Gastroesophageal sphincter (tissue), 3 donors: ENCODE measurements at regions not wholly inside any gene's neighbourhood (a gene's known extent, or its start where the extent isn't known, plus 50 kb on each side); places are given as distances from the start of the nearest gene placed in this dataset.

ENCODE experiments used
- CTCF ChIP-seq, 4 experiments: fragments of 200-600 bp in 2 of 4; fragments of 450-650 bp in 2 of 4; sonication (generic) in 1 of 4; IDR thresholded peaks; one replicate each; pipeline ENCODE4 v1.5.1; 2017 to 2019; ENCODE audit warnings: antibody characterized with exemption in 4 of 4, mild to moderate bottlenecking in 2 of 4, moderate library complexity in 2 of 4
- POLR2A ChIP-seq, 2 donors: fragments of 450-650 bp; IDR thresholded peaks; one replicate each; pipeline ENCODE4 v1.6.1; 2017; ENCODE audit warnings: antibody characterized with exemption in 2 of 2, mild to moderate bottlenecking in 2 of 2, moderate library complexity in 1 of 2
- POLR2AphosphoS5 ChIP-seq: sonication (generic); formaldehyde crosslinking; IDR thresholded peaks from one replicate; pipeline ENCODE4 v1.6.1; 2017; ENCODE audit warnings: antibody characterized with exemption

GRCh38 chr9:107946364-107947141, 457.0 kb upstream of the KLF4 start:
- TF ChIP-seq CTCF (IDR thresholded peaks at IDR 0.05) (no peak), POLR2AphosphoS5 (no peak), POLR2A (IDR thresholded peaks at IDR 0.05) (no peak)
